NB4 (cell line): ENCODE measurements at regions not wholly inside any gene's neighbourhood (a gene's known extent, or its start where the extent isn't known, plus 50 kb on each side); places are given as distances from the start of the nearest gene placed in this dataset.

Experiments used
- MAX ChIP-seq: IDR thresholded peaks from 2 replicates; pipeline ENCODE4 v1.6.1; 2011; ENCODE audit warnings: low read depth, low read length
- MYC ChIP-seq: IDR thresholded peaks from 2 replicates; pipeline ENCODE4 v1.6.1; 2011; ENCODE audit warnings: low read depth, low read length
- POLR2A ChIP-seq: IDR thresholded peaks from 2 replicates; pipeline ENCODE4 v1.6.1; 2011; ENCODE audit warnings: mild to moderate bottlenecking; ENCODE audit not compliant: insufficient read length; ENCODE audit errors: extremely low read depth
- TF ChIP-seq, protein P1 (sequence below): IDR thresholded peaks from one replicate; pipeline ENCODE4 v1.5.1; 2012; ENCODE audit warnings: low read depth, low read length

DNA sequence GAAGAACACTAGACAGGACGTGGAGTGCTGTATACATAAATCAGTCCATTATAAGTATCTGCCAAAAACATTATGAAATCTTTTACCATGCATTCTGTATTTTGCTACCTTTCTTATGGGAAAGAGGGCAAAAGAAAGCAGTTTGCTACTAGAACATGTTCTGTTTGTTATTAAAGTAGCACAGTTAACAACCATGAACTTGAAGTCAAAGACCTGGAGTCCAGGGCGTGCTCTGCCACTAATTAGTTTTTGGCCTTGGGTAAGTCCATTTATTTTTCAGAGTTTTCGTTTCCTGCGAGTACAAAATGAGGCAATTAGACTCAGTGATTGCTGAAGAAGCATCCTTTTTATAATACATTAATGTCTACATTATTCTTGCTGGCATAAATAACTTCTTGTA, 143.3 kb upstream of the AGTR1 start:
- TF ChIP-seq POLR2A (no peak), MYC (no peak), MAX (no peak)
- TF ChIP-seq, protein P1, sequence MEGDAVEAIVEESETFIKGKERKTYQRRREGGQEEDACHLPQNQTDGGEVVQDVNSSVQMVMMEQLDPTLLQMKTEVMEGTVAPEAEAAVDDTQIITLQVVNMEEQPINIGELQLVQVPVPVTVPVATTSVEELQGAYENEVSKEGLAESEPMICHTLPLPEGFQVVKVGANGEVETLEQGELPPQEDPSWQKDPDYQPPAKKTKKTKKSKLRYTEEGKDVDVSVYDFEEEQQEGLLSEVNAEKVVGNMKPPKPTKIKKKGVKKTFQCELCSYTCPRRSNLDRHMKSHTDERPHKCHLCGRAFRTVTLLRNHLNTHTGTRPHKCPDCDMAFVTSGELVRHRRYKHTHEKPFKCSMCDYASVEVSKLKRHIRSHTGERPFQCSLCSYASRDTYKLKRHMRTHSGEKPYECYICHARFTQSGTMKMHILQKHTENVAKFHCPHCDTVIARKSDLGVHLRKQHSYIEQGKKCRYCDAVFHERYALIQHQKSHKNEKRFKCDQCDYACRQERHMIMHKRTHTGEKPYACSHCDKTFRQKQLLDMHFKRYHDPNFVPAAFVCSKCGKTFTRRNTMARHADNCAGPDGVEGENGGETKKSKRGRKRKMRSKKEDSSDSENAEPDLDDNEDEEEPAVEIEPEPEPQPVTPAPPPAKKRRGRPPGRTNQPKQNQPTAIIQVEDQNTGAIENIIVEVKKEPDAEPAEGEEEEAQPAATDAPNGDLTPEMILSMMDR, result no peak
